Epithelial cell of prostate (primary cell): ENCODE measurements at regions not wholly inside any gene's neighbourhood (a gene's known extent, or its start where the extent isn't known, plus 50 kb on each side); places are given as distances from the start of the nearest gene placed in this dataset.

Source experiments
- DNase-seq: peaks from one replicate; pipeline ENCODE4 v3.0.0-alpha.2; 2011; ENCODE audit warnings: low read depth, low spot score
- H3K27ac ChIP-seq: fragments of 450-650 bp; 2 replicates; pipeline ENCODE4 v1.5.1; 2017; ENCODE audit warnings: mild to moderate bottlenecking

GRCh38 chr2:158049129-158049855, 52.4 kb upstream of the UPP2 start:
- no peak for DNase-seq
- no peak overlapping the region for H3K27ac ChIP-seq

GRCh38 chr2:158048327-158048726, 53.3 kb upstream of the UPP2 start:
- no peak overlapping the region for H3K27ac ChIP-seq
- DNase-seq: no peak

- H3K27ac ChIP-seq: no peak overlapping the region
- DNase-seq: no peak
These were observed 54.5 kb upstream of the UPP2 start for GRCh38 chr2:158047156-158047611.

- H3K27ac ChIP-seq: no peak overlapping the region
- DNase-seq: no peak
These were observed 55.4 kb upstream of the UPP2 start for GRCh38 chr2:158046121-158046880.

GRCh38 chr2:158045362-158045761, 56.3 kb upstream of the UPP2 start:
- DNase-seq: no peak
- H3K27ac ChIP-seq: no peak overlapping the region

GRCh38 chr2:158043181-158043948, 58.3 kb upstream of the UPP2 start:
- DNase-seq: no peak
- no peak overlapping the region for H3K27ac ChIP-seq

GRCh38 chr2:158042666-158043065, 59.0 kb upstream of the UPP2 start:
- no peak overlapping the region for H3K27ac ChIP-seq
- no peak for DNase-seq

GRCh38 chr2:158042245-158042644, 59.4 kb upstream of the UPP2 start:
- H3K27ac ChIP-seq: no peak overlapping the region
- DNase-seq: no peak

GRCh38 chr2:158041400-158041799, 60.3 kb upstream of the UPP2 start:
- DNase-seq: no peak

GRCh38 chr2:158038901-158039300, 62.8 kb upstream of the UPP2 start:
- no peak overlapping the region for H3K27ac ChIP-seq
- DNase-seq: no peak

More at GRCh38 chr2:158041400-158041799, 60.3 kb upstream of the UPP2 start:
- H3K27ac ChIP-seq: no peak overlapping the region

- DNase-seq: no peak
- no peak overlapping the region for H3K27ac ChIP-seq
These were observed 67.3 kb upstream of the UPP2 start for GRCh38 chr2:158034198-158034866.

- no peak for DNase-seq
- no peak overlapping the region for H3K27ac ChIP-seq
These were observed 70.3 kb upstream of the UPP2 start for GRCh38 chr2:158031371-158031770.

- no peak overlapping the region for H3K27ac ChIP-seq
- no peak for DNase-seq
These were observed 76.2 kb upstream of the UPP2 start for GRCh38 chr2:158025255-158025996.

GRCh38 chr2:158024288-158024898, 77.3 kb upstream of the UPP2 start:
- H3K27ac ChIP-seq: no peak overlapping the region
- no peak for DNase-seq

- DNase-seq: no peak
- no peak overlapping the region for H3K27ac ChIP-seq
These were observed 78.8 kb upstream of the UPP2 start for GRCh38 chr2:158022888-158023287.

GRCh38 chr2:158021226-158021625, 80.5 kb upstream of the UPP2 start:
- no peak for DNase-seq
- H3K27ac ChIP-seq: no peak overlapping the region

- H3K27ac ChIP-seq: no peak overlapping the region
- no peak for DNase-seq
These were observed 86.1 kb upstream of the UPP2 start for GRCh38 chr2:158015428-158016076.

GRCh38 chr2:158013891-158014290, 87.8 kb upstream of the UPP2 start:
- H3K27ac ChIP-seq: no peak overlapping the region
- DNase-seq: no peak
